ENCODE measurements at regions not wholly inside any gene's neighbourhood (a gene's known extent, or its start where the extent isn't known, plus 50 kb on each side); places are given as distances from the start of the nearest gene placed in this dataset.

DNA sequence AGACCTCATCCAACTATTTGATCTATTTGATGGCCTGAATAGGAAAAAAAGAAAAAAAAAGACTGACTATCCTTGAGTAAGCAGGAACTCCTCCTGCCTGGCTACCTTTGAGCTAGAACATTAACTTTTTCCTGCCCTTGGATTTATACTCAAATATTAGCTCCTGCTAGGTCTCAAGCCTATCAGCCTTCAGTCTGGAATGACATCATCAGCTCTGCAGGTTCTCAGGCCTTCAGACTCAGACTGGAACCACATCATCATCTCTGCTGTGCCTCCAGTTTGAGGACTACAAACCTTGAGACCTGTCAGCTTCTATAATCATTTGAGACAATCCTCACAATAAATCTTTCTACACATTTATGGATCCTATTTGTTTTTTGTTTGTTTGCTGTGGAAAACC, 754.0 kb upstream of the SLIT2 start:
- Histone ChIP-seq H3K4me1 (no peaks in the 10 kb centered on the region), H3K36me3 (no peaks in the 10 kb centered on the region), H3K27me3 (no peaks in the 10 kb centered on the region), H3K9me3 (no peaks in the 10 kb centered on the region), H3K4me3 (no peak overlapping the region), H3K27ac (no peak overlapping the region)
- no peak for TF ChIP-seq POLR2A (IDR thresholded peaks at IDR 0.05)
- TF ChIP-seq, protein P1, sequence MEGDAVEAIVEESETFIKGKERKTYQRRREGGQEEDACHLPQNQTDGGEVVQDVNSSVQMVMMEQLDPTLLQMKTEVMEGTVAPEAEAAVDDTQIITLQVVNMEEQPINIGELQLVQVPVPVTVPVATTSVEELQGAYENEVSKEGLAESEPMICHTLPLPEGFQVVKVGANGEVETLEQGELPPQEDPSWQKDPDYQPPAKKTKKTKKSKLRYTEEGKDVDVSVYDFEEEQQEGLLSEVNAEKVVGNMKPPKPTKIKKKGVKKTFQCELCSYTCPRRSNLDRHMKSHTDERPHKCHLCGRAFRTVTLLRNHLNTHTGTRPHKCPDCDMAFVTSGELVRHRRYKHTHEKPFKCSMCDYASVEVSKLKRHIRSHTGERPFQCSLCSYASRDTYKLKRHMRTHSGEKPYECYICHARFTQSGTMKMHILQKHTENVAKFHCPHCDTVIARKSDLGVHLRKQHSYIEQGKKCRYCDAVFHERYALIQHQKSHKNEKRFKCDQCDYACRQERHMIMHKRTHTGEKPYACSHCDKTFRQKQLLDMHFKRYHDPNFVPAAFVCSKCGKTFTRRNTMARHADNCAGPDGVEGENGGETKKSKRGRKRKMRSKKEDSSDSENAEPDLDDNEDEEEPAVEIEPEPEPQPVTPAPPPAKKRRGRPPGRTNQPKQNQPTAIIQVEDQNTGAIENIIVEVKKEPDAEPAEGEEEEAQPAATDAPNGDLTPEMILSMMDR (IDR thresholded peaks at IDR 0.05), result no peak
- no peak for DNase-seq
- intact Hi-C loops (cut with DNase I), result no loop called here

DNA sequence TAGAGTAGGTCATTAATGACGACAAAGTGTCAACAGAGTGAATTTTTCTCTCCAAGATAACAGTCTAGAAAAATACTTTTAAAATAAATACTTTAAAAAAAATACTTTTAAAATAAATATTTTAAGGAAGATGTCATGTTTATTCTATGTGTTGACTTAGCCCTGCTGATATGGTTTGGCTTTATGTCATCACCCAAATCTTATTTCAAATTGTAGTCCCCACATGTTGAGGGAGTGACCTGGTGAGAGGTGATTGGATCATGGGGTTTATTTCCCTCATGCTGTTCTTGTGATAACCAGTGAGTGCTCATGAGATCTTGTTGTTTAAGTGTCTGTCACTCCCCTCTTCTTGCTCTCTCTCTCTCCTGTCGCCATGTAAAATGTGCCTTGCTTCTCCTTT, 754.9 kb upstream of the SLIT2 start:
- Histone ChIP-seq H3K9me3 (no peaks in the 10 kb centered on the region), H3K27me3 (no peaks in the 10 kb centered on the region), H3K4me1 (no peaks in the 10 kb centered on the region), H3K4me3 (no peak overlapping the region), H3K36me3 (no peaks in the 10 kb centered on the region), H3K27ac (no peak overlapping the region)
- TF ChIP-seq, protein P1 (IDR thresholded peaks at IDR 0.05), result no peak
- TF ChIP-seq POLR2A (IDR thresholded peaks at IDR 0.05), result no peak
- WGBS, 2 donors, result 56 to 63% methylated on average over 2 of the region's 2 CpGs
- intact Hi-C loops (cut with DNase I), result no loop called here
- no peak for DNase-seq

DNA sequence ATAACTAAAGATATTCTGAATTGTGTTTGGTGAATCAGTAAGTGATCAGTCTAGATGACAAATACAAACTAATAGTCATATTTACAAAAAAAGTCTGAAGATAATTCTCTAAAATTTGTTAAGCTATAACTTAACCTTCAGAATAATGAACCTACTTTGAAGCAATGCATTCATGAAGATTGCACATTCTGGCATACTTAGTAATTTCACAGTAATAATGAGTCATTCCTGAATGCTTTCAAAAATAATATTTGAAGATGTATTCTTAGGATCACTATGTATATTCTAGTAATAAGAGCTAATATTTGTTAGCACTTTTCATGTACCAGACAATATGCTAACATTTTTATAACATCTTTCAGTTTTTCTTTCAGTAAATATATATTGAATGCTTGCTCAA, 756.7 kb upstream of the SLIT2 start:
- Histone ChIP-seq H3K36me3 (no peaks in the 10 kb centered on the region), H3K27me3 (no peaks in the 10 kb centered on the region), H3K4me1 (no peaks in the 10 kb centered on the region), H3K9me3 (no peaks in the 10 kb centered on the region), H3K4me3 (no peak overlapping the region), H3K27ac (no peak overlapping the region)
- DNase-seq, result no peak
- intact Hi-C loops (cut with DNase I), result no loop called here
- TF ChIP-seq, protein P1 (IDR thresholded peaks at IDR 0.05), result no peak
- TF ChIP-seq POLR2A (IDR thresholded peaks at IDR 0.05), result no peak

DNA sequence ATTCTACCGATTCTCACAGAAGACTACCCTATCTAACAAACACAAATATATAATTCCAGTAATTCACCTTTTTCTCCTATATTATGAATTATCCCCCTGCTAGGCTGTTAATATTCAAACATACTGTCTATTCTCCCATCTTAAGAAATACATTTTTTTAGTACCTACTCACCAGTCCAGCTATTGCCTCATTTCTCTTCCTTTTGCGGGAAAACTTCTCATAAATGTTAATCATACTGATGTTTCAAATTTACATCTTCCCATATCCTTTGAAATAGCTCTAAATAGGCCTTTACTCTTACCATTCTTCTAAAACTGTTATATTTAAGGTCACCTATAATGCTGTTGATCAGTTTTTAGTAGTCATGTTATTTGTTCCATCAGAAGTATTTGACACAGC, 759.1 kb upstream of the SLIT2 start:
- intact Hi-C loops (cut with DNase I), result no loop called here
- 78 to 96% methylated on average over 2 of the region's 2 CpGs for WGBS, 2 donors

DNA sequence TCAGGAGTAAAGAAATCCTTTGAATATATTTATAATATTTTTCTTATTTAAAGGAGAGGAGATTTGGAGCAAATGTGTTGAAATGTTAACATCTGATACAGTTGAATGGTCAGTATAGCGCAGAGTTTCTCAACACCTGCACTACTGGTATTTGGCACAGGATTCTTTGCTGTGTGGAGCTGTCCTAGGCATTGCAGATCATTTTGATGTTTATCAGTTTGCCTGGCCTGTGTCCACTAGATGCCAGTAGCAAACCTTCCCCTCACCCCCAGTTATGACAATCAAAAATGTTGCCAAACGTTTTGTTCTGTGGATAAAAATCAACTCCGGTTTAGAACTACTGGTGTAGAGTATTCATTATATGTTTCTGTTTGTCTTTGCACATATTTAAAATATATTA, 765.3 kb upstream of the SLIT2 start:
- no peaks in the 10 kb centered on the region for H3K36me3 ChIP-seq
- H3K27ac ChIP-seq, result no peak overlapping the region
- no peaks in the 10 kb centered on the region for H3K9me3 ChIP-seq
- 54 to 56% methylated on average over 3 of the region's 3 CpGs for WGBS, 2 donors
- intact Hi-C loops (cut with DNase I), result no loop called here
- H3K27me3 ChIP-seq, result no peaks in the 10 kb centered on the region
- H3K4me3 ChIP-seq, result no peak overlapping the region
- DNase-seq, result no peak
- no peak for TF ChIP-seq POLR2A (IDR thresholded peaks at IDR 0.05)
- TF ChIP-seq, protein P1 (IDR thresholded peaks at IDR 0.05), result no peak
- H3K4me1 ChIP-seq, result no peaks in the 10 kb centered on the region

More for the DNA sequence above, 759.1 kb upstream of the SLIT2 start:
- no peak for DNase-seq
- Histone ChIP-seq H3K27me3 (no peaks in the 10 kb centered on the region), H3K9me3 (no peaks in the 10 kb centered on the region), H3K36me3 (no peaks in the 10 kb centered on the region), H3K4me3 (no peak overlapping the region), H3K4me1 (no peaks in the 10 kb centered on the region), H3K27ac (no peak overlapping the region)
- TF ChIP-seq POLR2A (IDR thresholded peaks at IDR 0.05), result no peak
- TF ChIP-seq, protein P1 (IDR thresholded peaks at IDR 0.05), result no peak

Measured in esophagus squamous epithelium (tissue), 5 donors.